A673 (cell line): ENCODE measurements at regions not wholly inside any gene's neighbourhood (a gene's known extent, or its start where the extent isn't known, plus 50 kb on each side); places are given as distances from the start of the nearest gene placed in this dataset.

ENCODE experiments used
- EZH2 ChIP-seq: fragments of 200-600 bp; sonication (generic); IDR thresholded peaks from 2 replicates; pipeline ENCODE4 v1.6.1; 2017; ENCODE audit warnings: borderline replicate concordance, low read depth, mild to moderate bottlenecking, mixed read lengths, antibody characterized with exemption, low read length; ENCODE audit not compliant: poor library complexity, severe bottlenecking
- TF ChIP-seq, protein P1 (sequence below): fragments of 300-800, 200-600 bp; sonication (generic); conservative IDR thresholded peaks from 2 replicates; pipeline ENCODE4 v1.5.1; 2017; ENCODE audit warnings: low read depth, mild to moderate bottlenecking, antibody characterized with exemption, low read length, moderate library complexity, mixed read lengths

DNA sequence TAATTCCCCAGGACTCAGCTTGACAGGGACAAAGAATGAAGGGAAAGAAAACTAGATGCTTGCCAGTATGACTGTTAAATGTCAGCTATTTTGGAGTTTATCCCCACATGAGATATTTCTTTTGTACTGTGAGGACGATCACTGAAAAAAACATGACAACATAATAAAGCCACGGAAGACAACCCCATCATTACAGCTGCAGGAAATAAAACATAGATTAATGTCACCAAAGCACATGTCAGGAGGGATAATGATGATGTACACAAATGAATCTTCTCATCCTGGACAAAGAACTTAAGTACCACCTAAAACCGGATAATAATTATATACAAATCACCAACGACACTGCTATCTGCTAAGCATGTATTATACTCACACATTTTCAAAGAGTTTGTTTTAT is 84.6 kb upstream of the GRIP1 start:
- TF ChIP-seq, protein P1, sequence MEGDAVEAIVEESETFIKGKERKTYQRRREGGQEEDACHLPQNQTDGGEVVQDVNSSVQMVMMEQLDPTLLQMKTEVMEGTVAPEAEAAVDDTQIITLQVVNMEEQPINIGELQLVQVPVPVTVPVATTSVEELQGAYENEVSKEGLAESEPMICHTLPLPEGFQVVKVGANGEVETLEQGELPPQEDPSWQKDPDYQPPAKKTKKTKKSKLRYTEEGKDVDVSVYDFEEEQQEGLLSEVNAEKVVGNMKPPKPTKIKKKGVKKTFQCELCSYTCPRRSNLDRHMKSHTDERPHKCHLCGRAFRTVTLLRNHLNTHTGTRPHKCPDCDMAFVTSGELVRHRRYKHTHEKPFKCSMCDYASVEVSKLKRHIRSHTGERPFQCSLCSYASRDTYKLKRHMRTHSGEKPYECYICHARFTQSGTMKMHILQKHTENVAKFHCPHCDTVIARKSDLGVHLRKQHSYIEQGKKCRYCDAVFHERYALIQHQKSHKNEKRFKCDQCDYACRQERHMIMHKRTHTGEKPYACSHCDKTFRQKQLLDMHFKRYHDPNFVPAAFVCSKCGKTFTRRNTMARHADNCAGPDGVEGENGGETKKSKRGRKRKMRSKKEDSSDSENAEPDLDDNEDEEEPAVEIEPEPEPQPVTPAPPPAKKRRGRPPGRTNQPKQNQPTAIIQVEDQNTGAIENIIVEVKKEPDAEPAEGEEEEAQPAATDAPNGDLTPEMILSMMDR, result no peak
- no peak for TF ChIP-seq EZH2
